OCI-LY3 (cell line): ENCODE measurements at regions not wholly inside any gene's neighbourhood (a gene's known extent, or its start where the extent isn't known, plus 50 kb on each side); places are given as distances from the start of the nearest gene placed in this dataset.

Experiments used
- EZH2phosphoT487 ChIP-seq: fragments of 200-600 bp; shearing (Covaris generic); IDR thresholded peaks from 2 replicates; pipeline ENCODE4 v1.6.1; 2018; ENCODE audit warnings: antibody characterized with exemption, mixed run types, low read depth
- TF ChIP-seq, protein P1 (sequence below): fragments of 200-600, 300-600 bp; sonication (generic); IDR thresholded peaks from 2 replicates; pipeline ENCODE4 v1.5.1; 2014; ENCODE audit warnings: antibody characterized with exemption, low read length, low read depth

GRCh38 chr1:91092503-91092902, 70.7 kb upstream of the ZNF644 start:
- TF ChIP-seq, protein P1, sequence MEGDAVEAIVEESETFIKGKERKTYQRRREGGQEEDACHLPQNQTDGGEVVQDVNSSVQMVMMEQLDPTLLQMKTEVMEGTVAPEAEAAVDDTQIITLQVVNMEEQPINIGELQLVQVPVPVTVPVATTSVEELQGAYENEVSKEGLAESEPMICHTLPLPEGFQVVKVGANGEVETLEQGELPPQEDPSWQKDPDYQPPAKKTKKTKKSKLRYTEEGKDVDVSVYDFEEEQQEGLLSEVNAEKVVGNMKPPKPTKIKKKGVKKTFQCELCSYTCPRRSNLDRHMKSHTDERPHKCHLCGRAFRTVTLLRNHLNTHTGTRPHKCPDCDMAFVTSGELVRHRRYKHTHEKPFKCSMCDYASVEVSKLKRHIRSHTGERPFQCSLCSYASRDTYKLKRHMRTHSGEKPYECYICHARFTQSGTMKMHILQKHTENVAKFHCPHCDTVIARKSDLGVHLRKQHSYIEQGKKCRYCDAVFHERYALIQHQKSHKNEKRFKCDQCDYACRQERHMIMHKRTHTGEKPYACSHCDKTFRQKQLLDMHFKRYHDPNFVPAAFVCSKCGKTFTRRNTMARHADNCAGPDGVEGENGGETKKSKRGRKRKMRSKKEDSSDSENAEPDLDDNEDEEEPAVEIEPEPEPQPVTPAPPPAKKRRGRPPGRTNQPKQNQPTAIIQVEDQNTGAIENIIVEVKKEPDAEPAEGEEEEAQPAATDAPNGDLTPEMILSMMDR, result no peak
- TF ChIP-seq EZH2phosphoT487, result no peak
